ENCODE measurements at regions not wholly inside any gene's neighbourhood (a gene's known extent, or its start where the extent isn't known, plus 50 kb on each side); places are given as distances from the start of the nearest gene placed in this dataset.
A peak's percentile ranks its signal among the peaks of the same experiment; 100 is the strongest.

- Histone ChIP-seq H3K4me3 (ENCODE audit: low read length) (no peak overlapping the region), H3K27me3 (ENCODE audit: control insufficient read depth, insufficient read depth, low read length, poor library complexity, severe bottlenecking) (no peaks in the 10 kb centered on the region), H3K36me3 (ENCODE audit: control insufficient read depth, insufficient read depth, low read length) (no peaks in the 10 kb centered on the region), H3K9me3 (ENCODE audit: control insufficient read depth, low read length) (no peaks in the 10 kb centered on the region), H3K4me1 (ENCODE audit: control insufficient read depth, insufficient read depth, low read length) (no peaks in the 10 kb centered on the region), H3K9ac (ENCODE audit: extremely low read depth, low read length, poor library complexity, severe bottlenecking) (no peak overlapping the region), H3K27ac (ENCODE audit: low read depth, low read length) (no peak overlapping the region)
- peaks cover 15% of the 10 kb centered on the region for H3K4me1 Mint-ChIP-seq
- no peak overlapping the region for H3K27ac Mint-ChIP-seq
- TF ChIP-seq, protein P1, sequence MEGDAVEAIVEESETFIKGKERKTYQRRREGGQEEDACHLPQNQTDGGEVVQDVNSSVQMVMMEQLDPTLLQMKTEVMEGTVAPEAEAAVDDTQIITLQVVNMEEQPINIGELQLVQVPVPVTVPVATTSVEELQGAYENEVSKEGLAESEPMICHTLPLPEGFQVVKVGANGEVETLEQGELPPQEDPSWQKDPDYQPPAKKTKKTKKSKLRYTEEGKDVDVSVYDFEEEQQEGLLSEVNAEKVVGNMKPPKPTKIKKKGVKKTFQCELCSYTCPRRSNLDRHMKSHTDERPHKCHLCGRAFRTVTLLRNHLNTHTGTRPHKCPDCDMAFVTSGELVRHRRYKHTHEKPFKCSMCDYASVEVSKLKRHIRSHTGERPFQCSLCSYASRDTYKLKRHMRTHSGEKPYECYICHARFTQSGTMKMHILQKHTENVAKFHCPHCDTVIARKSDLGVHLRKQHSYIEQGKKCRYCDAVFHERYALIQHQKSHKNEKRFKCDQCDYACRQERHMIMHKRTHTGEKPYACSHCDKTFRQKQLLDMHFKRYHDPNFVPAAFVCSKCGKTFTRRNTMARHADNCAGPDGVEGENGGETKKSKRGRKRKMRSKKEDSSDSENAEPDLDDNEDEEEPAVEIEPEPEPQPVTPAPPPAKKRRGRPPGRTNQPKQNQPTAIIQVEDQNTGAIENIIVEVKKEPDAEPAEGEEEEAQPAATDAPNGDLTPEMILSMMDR (conservative IDR thresholded peaks at IDR 0.05): no peak
- H3K36me3 Mint-ChIP-seq (ENCODE audit: low read depth): no peaks in the 10 kb centered on the region
- no peaks in the 10 kb centered on the region for H3K9me3 Mint-ChIP-seq
- no peak overlapping the region for H3K4me3 Mint-ChIP-seq
- H3K27me3 Mint-ChIP-seq (ENCODE audit: insufficient read depth): peaks cover 5% of the 10 kb centered on the region
- DNase-seq: no peak
- WGBS, 2 experiments (ENCODE audit: insufficient coverage in 1 of 2, insufficient read length in 1 of 2): 100% methylated on average over 1 of the region's 1 CpG; no CpG with 5 or more reads in 1 of the 2 experiments
Measured at GRCh38 chr14:87052646-87053225, 940.2 kb downstream of the GALC start.

DNA sequence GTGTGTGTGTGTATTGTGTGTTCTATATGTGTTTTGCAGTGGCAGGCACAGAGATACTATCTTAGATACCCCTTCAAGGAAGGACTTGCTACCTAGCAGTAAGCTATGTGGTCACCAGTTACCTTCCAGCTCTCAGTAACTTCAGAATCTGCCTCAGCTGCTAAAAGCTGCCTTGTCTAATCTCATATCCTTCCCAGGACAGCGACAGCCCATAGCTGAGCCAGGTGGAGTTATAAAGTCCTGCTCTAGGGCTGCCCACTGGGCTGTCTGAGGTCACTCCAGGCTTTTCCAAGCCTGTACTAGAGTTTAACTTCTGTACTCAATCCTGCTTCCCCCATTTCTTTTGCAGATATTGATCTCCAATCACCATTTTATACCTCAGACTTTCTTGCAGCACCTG is 942.6 kb downstream of the GALC start:
- no peak overlapping the region for H3K4me3 ChIP-seq (ENCODE audit: low read length)
- WGBS, 2 experiments (ENCODE audit: insufficient coverage in 1 of 2, insufficient read length in 1 of 2): 65% methylated on average over 1 of the region's 1 CpG; no CpG with 5 or more reads in 1 of the 2 experiments
- no peaks in the 10 kb centered on the region for H3K36me3 Mint-ChIP-seq (ENCODE audit: low read depth)
- no peaks in the 10 kb centered on the region for H3K4me1 ChIP-seq (ENCODE audit: control insufficient read depth, insufficient read depth, low read length)
- no peaks in the 10 kb centered on the region for H3K9me3 ChIP-seq (ENCODE audit: control insufficient read depth, low read length)
- no peak overlapping the region for H3K9ac ChIP-seq (ENCODE audit: extremely low read depth, low read length, poor library complexity, severe bottlenecking)
- no peaks in the 10 kb centered on the region for H3K27me3 ChIP-seq (ENCODE audit: control insufficient read depth, insufficient read depth, low read length, poor library complexity, severe bottlenecking)
- H3K4me1 Mint-ChIP-seq: peaks cover 15% of the 10 kb centered on the region
- DNase-seq: no peak
- no peaks in the 10 kb centered on the region for H3K36me3 ChIP-seq (ENCODE audit: control insufficient read depth, insufficient read depth, low read length)
- no peak overlapping the region for H3K27ac Mint-ChIP-seq
- TF ChIP-seq, protein P1 (conservative IDR thresholded peaks at IDR 0.05): no peak
- H3K27ac ChIP-seq (ENCODE audit: low read depth, low read length): no peak overlapping the region
- H3K4me3 Mint-ChIP-seq: no peak overlapping the region
- no peaks in the 10 kb centered on the region for H3K9me3 Mint-ChIP-seq
- peaks cover 11% of the 10 kb centered on the region for H3K27me3 Mint-ChIP-seq (ENCODE audit: insufficient read depth)

GRCh38 chr14:87049950-87050349 is 943.0 kb downstream of the GALC start:
- Mint-ChIP-seq H3K4me3 (no peak overlapping the region), H3K27ac (no peak overlapping the region), H3K27me3 (ENCODE audit: insufficient read depth) (peaks cover 11% of the 10 kb centered on the region), H3K4me1 (peaks cover 17% of the 10 kb centered on the region), H3K9me3 (no peaks in the 10 kb centered on the region), H3K36me3 (ENCODE audit: low read depth) (no peaks in the 10 kb centered on the region)
- WGBS, 2 experiments (ENCODE audit: insufficient coverage in 1 of 2, insufficient read length in 1 of 2): 57 to 65% methylated on average over 1 of the region's 1 CpG
- Histone ChIP-seq H3K4me1 (ENCODE audit: control insufficient read depth, insufficient read depth, low read length) (no peaks in the 10 kb centered on the region), H3K27me3 (ENCODE audit: control insufficient read depth, insufficient read depth, low read length, poor library complexity, severe bottlenecking) (no peaks in the 10 kb centered on the region), H3K9ac (ENCODE audit: extremely low read depth, low read length, poor library complexity, severe bottlenecking) (no peak overlapping the region), H3K36me3 (ENCODE audit: control insufficient read depth, insufficient read depth, low read length) (no peaks in the 10 kb centered on the region), H3K4me3 (ENCODE audit: low read length) (no peak overlapping the region), H3K9me3 (ENCODE audit: control insufficient read depth, low read length) (no peaks in the 10 kb centered on the region), H3K27ac (ENCODE audit: low read depth, low read length) (no peak overlapping the region)
- DNase-seq: peak; percentile 84
- TF ChIP-seq, protein P1 (conservative IDR thresholded peaks at IDR 0.05): peak; percentile 95

Data from endodermal cell (in vitro differentiated cells).